HG03135 (cell line): ENCODE measurements at regions not wholly inside any gene's neighbourhood (a gene's known extent, or its start where the extent isn't known, plus 50 kb on each side); places are given as distances from the start of the nearest gene placed in this dataset.

Source experiments
- ATAC-seq: cut with Tn5 transposase; IDR thresholded peaks from one replicate; pipeline ENCODE4 v1.9.1; 2021; ENCODE audit warnings: mild to moderate bottlenecking, moderate library complexity; ENCODE audit not compliant: unreplicated experiment

GRCh38 chr3:59424268-59425010 lies 374.6 kb upstream of the CFAP20DC start:
- no peak for ATAC-seq

GRCh38 chr3:59423707-59424106 lies 373.9 kb upstream of the CFAP20DC start:
- ATAC-seq, result no peak

DNA sequence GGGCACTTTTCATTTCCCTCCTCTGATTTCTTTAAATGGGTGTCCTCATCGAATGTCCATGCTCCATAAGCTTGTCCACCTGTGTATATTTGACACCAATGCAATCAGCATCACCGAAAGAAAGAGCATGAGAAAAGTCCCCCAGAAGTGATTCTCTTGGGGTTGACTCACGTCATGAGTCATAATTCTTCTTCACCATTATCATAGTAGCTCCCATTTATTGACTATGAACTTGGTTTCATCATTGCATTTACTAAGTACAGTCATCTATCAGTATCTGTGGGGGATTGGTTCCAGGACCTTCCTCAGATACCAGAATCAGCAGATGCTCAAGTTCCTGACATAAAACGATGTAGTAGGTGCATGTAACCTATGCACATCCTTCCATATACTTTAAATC lies 372.5 kb upstream of the CFAP20DC start:
- ATAC-seq, result no peak

GRCh38 chr3:59418836-59419235 lies 369.0 kb upstream of the CFAP20DC start:
- ATAC-seq, result no peak

GRCh38 chr3:59412516-59412915 lies 362.7 kb upstream of the CFAP20DC start:
- ATAC-seq, result no peak

DNA sequence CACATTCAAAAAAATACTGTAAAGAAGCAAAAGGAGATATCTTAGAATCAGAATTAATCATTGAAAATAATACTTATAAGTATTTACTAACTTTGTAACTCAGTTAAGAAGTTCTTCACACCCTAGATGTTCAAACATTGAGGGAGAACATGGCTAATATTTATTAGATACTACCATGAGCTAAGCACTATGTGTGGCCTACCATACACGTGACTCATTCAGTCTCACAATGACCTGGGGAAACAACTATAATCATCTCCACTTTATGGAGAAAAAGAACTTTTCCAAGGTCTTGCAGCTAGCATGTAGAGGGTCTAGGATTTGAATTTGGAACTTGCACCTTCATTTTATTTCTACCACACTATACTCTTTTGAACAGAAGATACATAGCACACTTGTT lies 361.9 kb upstream of the CFAP20DC start:
- ATAC-seq, result no peak

- no peak for ATAC-seq
These were observed 361.4 kb upstream of the CFAP20DC start for GRCh38 chr3:59411186-59411585.

DNA sequence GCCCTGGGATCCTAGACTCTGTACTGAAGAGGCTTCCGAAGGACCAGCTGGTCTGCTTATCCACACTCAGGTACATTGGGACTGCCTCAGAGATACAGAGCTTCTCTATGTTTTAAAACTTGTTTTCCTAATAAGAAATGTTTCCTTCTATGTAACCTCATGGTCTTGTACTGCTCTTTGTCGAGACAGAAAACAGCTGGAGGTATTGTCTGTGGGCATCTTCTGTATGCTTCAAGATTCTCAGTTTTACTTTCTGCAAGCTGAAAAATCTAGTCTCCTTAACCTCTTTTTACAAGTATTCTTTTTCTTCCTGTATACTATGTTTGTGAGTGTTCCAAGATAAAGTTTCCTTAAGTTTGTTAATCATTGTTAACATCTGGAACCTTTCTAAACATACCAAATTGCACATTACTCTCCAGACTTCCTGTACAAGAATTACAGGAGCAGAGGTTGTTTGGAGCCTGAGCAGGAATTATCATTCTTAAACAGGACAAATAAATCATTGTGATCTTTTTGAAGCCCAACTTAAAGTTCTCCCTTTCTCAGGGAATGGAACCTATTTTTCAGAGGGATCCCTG lies 358.3 kb upstream of the CFAP20DC start:
- peak; percentile 72 for ATAC-seq

DNA sequence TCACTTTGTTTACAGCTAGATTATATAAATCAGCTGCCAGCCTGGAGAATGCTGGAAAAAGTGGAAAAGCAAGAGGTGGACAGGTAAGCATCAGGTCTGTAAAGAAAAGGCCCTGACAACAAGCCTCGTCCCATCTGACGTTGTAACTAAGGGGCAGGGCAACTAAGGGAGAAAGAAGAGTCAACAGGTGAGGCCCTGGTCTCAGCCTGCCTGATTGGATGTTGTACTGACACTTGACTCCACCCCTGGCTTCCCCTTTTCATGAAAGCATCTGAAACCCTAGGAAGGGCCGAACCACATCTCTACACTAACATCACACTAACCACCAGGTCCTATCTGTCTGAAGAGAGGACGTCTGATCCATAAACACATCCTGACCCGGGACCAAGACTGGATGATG lies 357.6 kb upstream of the CFAP20DC start:
- no peak for ATAC-seq

DNA sequence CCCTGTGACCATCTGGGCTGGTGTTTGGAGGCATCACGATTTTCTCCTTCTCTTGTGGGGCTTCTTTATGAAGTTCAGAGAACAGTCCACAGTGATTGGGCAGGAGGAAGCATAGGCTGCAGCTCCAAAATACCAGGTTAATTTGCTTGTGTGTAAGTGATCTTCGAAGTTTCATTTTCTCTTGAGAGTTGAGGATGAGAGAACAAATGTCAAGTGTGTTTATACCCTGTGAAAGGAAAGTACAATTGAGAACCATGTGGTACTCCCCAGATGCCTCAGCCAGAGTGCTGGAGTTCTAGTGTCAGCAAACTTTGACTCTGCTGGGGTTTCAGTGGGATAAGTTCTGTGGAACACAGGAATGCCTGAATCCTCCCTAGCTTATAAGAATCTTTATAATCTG lies 357.1 kb upstream of the CFAP20DC start:
- ATAC-seq, result peak; percentile 62

GRCh38 chr3:59404851-59405250 lies 355.0 kb upstream of the CFAP20DC start:
- ATAC-seq, result no peak

DNA sequence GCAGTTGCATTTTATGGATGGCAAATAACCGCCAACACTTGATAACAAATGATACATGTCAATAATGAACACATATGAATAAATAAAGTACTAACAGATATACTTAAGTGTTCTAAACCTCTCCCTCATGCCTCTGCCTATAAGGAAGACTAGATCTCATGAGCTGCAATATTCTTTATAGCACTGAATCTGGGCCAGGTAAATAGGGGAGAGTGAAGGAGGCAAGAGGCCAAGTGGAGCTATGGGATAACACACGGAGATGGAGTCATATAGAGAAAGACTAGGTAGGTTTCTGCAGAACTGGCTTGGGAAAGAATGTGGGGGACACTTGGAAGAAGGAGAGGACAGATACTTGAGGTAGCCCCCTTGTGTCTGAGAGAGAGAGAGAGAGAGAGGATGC lies 354.2 kb upstream of the CFAP20DC start:
- ATAC-seq, result no peak

- ATAC-seq, result peak; percentile 66
These were observed 352.1 kb upstream of the CFAP20DC start for GRCh38 chr3:59401924-59402323.

GRCh38 chr3:59392116-59392515 lies 342.3 kb upstream of the CFAP20DC start:
- ATAC-seq, result no peak

- no peak for ATAC-seq
These were observed 341.3 kb upstream of the CFAP20DC start for GRCh38 chr3:59391131-59391530.

DNA sequence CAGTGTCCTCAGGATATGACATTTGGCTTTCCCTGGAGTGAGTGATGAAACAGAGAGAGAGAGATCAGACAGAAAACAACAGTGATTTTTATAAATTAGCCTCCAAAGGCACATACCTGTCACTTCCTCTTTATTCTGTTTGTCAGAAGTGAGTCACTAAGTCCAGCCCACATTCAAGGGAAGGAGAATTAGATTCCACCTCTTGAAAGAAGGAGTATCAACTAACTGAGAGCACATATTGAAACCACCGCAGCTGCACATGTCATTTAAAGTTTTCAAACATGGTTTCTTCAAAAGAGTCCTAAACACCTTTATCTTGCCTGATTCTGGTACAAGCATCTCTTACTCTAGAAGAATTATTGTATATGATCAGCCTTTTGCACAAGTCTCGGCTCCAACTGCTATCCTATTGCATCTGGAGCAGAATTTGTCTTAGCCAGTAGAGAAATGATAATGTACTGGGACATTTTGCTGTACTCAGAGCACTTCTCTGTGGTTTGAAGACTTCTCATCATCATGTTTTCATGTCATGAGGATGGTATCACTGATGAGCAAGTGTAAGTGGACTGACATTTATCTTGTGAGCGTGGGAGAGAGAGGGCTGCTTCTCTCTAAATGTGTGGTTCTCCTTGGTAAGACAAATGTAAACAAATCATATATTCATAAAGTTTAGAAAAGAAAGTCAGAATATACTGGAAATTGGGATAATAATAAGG lies 338.9 kb upstream of the CFAP20DC start:
- ATAC-seq, result no peak

DNA sequence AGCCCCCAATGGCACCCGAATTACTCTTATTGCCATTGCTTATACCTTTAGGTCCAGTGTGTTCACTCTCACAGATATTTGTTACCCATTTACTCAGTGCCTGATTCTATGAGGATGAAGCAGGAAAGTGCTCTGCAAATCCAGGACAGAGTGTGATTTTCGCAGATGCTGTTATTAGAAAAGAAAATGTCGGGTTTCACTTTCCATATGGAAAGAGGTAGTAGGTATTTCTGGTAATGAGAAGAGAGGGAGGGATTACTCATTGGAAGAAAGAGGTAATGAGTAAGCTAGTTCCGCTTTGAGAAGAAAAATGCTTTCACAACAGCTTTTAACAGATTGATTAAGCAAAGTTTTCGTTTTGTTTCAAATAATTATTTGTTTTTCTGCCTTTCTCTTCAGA lies 336.3 kb upstream of the CFAP20DC start:
- peak; percentile 84 for ATAC-seq

- ATAC-seq, result no peak
These were observed 335.7 kb upstream of the CFAP20DC start for GRCh38 chr3:59385547-59385946.

GRCh38 chr3:59381282-59381681 lies 331.5 kb upstream of the CFAP20DC start:
- peak; percentile 40 for ATAC-seq

- ATAC-seq, result no peak
These were observed 330.3 kb upstream of the CFAP20DC start for GRCh38 chr3:59380146-59380545.

DNA sequence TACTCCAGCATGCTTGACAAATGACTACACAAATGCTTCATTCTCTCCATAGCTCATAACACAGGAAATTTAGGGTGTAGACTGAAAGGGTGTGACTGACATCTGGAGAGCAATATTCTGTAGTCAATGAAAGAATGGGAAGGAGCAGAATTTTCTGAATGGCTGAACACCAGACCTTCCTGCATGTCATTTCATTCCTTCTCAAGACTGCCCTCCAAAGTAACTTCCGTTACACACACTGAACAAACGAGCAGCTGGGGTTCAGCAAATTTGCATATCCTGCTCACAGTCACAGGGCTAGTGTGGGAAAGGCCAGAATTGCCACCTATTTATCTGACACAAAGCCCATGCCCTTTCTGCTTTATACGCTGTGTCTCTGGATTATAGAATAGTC lies 325.0 kb upstream of the CFAP20DC start:
- ATAC-seq, result peak; percentile 99
